PFSK-1 (cell line): ENCODE measurements at regions not wholly inside any gene's neighbourhood (a gene's known extent, or its start where the extent isn't known, plus 50 kb on each side); places are given as distances from the start of the nearest gene placed in this dataset.

Experiments
- FOXP2 ChIP-seq: optimal IDR thresholded peaks from 2 replicates; pipeline ENCODE3; 2011; ENCODE audit warnings: borderline replicate concordance, control low read depth, inconsistent platforms; ENCODE audit not compliant: insufficient read depth; ENCODE audit errors: extremely low read length, extremely low read depth
- POLR2AphosphoS5 ChIP-seq: IDR thresholded peaks from 2 replicates; pipeline ENCODE4 v1.6.1; 2012; ENCODE audit warnings: low read depth, mild to moderate bottlenecking, control low read depth, low read length, moderate library complexity
- SIN3A ChIP-seq: IDR thresholded peaks from 2 replicates; pipeline ENCODE4 v1.6.1; 2012; ENCODE audit warnings: mild to moderate bottlenecking, low read length, moderate library complexity, borderline replicate concordance; ENCODE audit not compliant: insufficient read depth
- TAF1 ChIP-seq: IDR thresholded peaks from 2 replicates; pipeline ENCODE4 v1.6.1; 2012; ENCODE audit warnings: low read length, control low read depth, borderline replicate concordance; ENCODE audit not compliant: insufficient read depth
- TF ChIP-seq, protein P1 (sequence below), 2 experiments: IDR thresholded peaks; 2 replicates each; pipeline versions ENCODE4 v1.6.1 to v1.8.0; 2011 to 2012; ENCODE audit warnings: low read depth in 2 of 2, low read length in 2 of 2, control low read depth in 1 of 2, inconsistent platforms in 1 of 2, mild to moderate bottlenecking in 1 of 2, moderate library complexity in 1 of 2; ENCODE audit not compliant: insufficient read depth in 1 of 2

GRCh38 chr12:58393152-58393551 is 451.8 kb downstream of the ATP23 start:
- no peak for TF ChIP-seq POLR2AphosphoS5
- TF ChIP-seq, protein P1, sequence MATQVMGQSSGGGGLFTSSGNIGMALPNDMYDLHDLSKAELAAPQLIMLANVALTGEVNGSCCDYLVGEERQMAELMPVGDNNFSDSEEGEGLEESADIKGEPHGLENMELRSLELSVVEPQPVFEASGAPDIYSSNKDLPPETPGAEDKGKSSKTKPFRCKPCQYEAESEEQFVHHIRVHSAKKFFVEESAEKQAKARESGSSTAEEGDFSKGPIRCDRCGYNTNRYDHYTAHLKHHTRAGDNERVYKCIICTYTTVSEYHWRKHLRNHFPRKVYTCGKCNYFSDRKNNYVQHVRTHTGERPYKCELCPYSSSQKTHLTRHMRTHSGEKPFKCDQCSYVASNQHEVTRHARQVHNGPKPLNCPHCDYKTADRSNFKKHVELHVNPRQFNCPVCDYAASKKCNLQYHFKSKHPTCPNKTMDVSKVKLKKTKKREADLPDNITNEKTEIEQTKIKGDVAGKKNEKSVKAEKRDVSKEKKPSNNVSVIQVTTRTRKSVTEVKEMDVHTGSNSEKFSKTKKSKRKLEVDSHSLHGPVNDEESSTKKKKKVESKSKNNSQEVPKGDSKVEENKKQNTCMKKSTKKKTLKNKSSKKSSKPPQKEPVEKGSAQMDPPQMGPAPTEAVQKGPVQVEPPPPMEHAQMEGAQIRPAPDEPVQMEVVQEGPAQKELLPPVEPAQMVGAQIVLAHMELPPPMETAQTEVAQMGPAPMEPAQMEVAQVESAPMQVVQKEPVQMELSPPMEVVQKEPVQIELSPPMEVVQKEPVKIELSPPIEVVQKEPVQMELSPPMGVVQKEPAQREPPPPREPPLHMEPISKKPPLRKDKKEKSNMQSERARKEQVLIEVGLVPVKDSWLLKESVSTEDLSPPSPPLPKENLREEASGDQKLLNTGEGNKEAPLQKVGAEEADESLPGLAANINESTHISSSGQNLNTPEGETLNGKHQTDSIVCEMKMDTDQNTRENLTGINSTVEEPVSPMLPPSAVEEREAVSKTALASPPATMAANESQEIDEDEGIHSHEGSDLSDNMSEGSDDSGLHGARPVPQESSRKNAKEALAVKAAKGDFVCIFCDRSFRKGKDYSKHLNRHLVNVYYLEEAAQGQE (IDR thresholded peaks at IDR 0.05; ENCODE audit: insufficient read depth in 1 of 2, low read depth in 2 of 2, low read length in 2 of 2), result no peak
- TF ChIP-seq TAF1, result no peak
- no peak for TF ChIP-seq FOXP2
- TF ChIP-seq SIN3A, result no peak
